ENCODE measurements at regions not wholly inside any gene's neighbourhood (a gene's known extent, or its start where the extent isn't known, plus 50 kb on each side); places are given as distances from the start of the nearest gene placed in this dataset.

- CTCF ChIA-PET, result no interaction called here
- POLR2A ChIA-PET, result no interaction called here
- no peak for DNase-seq (ENCODE audit: low read depth, low spot score)
- TF ChIP-seq CTCF (IDR thresholded peaks at IDR 0.05; ENCODE audit: insufficient read depth, low read length, missing control alignments), result no peak
- H3K4me3 ChIP-seq (ENCODE audit: low read depth, low read length), result no peak overlapping the region
Observed at GRCh38 chr12:98137278-98137677, 378.1 kb upstream of the TMPO start.

GRCh38 chr12:98144953-98145352, 370.4 kb upstream of the TMPO start:
- CTCF ChIA-PET, result no interaction called here
- POLR2A ChIA-PET, result no interaction called here
- no peak for TF ChIP-seq CTCF (IDR thresholded peaks at IDR 0.05; ENCODE audit: insufficient read depth, low read length, missing control alignments)
- DNase-seq (ENCODE audit: low read depth, low spot score), result no peak
- H3K4me3 ChIP-seq (ENCODE audit: low read depth, low read length), result no peak overlapping the region

GRCh38 chr12:98146043-98146442, 369.3 kb upstream of the TMPO start:
- ChIA-PET CTCF (no interaction called here), POLR2A (no interaction called here)
- TF ChIP-seq CTCF (IDR thresholded peaks at IDR 0.05; ENCODE audit: insufficient read depth, low read length, missing control alignments), result no peak
- no peak for DNase-seq (ENCODE audit: low read depth, low spot score)
- no peak overlapping the region for H3K4me3 ChIP-seq (ENCODE audit: low read depth, low read length)

- no peak for TF ChIP-seq CTCF (IDR thresholded peaks at IDR 0.05; ENCODE audit: insufficient read depth, low read length, missing control alignments)
- ChIA-PET POLR2A (no interaction called here), CTCF (no interaction called here)
- DNase-seq (ENCODE audit: low read depth, low spot score), result no peak
- H3K4me3 ChIP-seq (ENCODE audit: low read depth, low read length), result no peak overlapping the region
Observed at GRCh38 chr12:98146487-98146886, 368.9 kb upstream of the TMPO start.

GRCh38 chr12:98149270-98149669, 366.1 kb upstream of the TMPO start:
- no peak overlapping the region for H3K4me3 ChIP-seq (ENCODE audit: low read depth, low read length)
- ChIA-PET CTCF (no interaction called here), POLR2A (no interaction called here)
- no peak for DNase-seq (ENCODE audit: low read depth, low spot score)
- TF ChIP-seq CTCF (IDR thresholded peaks at IDR 0.05; ENCODE audit: insufficient read depth, low read length, missing control alignments), result no peak

- ChIA-PET CTCF (no interaction called here), POLR2A (no interaction called here)
- no peak for TF ChIP-seq CTCF (IDR thresholded peaks at IDR 0.05; ENCODE audit: insufficient read depth, low read length, missing control alignments)
- no peak for DNase-seq (ENCODE audit: low read depth, low spot score)
- H3K4me3 ChIP-seq (ENCODE audit: low read depth, low read length), result no peak overlapping the region
Observed at GRCh38 chr12:98149691-98150210, 365.6 kb upstream of the TMPO start.

Data from AG04449 (cell line).